H9 (cell line): ENCODE measurements at regions not wholly inside any gene's neighbourhood (a gene's known extent, or its start where the extent isn't known, plus 50 kb on each side); places are given as distances from the start of the nearest gene placed in this dataset.

Experiments used
- DNase-seq: peaks from one replicate; pipeline ENCODE4 v3.0.0-alpha.2; 2017
- H2AFZ ChIP-seq: one replicate; pipeline ENCODE4 v1.6.1; 2013; ENCODE audit warnings: mild to moderate bottlenecking, low read length, control low read depth, moderate library complexity
- H2AK5ac ChIP-seq: 2 replicates; pipeline ENCODE4 v1.6.1; 2013; ENCODE audit warnings: low read length, control low read depth, mixed read lengths; ENCODE audit not compliant: insufficient read length
- H2BK120ac ChIP-seq: one replicate; pipeline ENCODE4 v1.6.1; 2013; ENCODE audit warnings: low read depth, mild to moderate bottlenecking, low read length, control low read depth, inconsistent platforms; ENCODE audit not compliant: poor library complexity, severe bottlenecking
- H2BK12ac ChIP-seq: 2 replicates; pipeline ENCODE4 v1.6.1; 2013; ENCODE audit warnings: low read length, control low read depth, mixed read lengths, low read depth; ENCODE audit not compliant: insufficient read length
- H2BK15ac ChIP-seq: 2 replicates; pipeline ENCODE4 v1.6.1; 2013; ENCODE audit warnings: low read depth, low read length, control low read depth
- H2BK20ac ChIP-seq: one replicate; pipeline ENCODE4 v1.6.1; 2013; ENCODE audit warnings: low read depth, mild to moderate bottlenecking, low read length, control low read depth, inconsistent platforms; ENCODE audit not compliant: poor library complexity, severe bottlenecking
- H2BK5ac ChIP-seq: 2 replicates; pipeline ENCODE4 v1.6.1; 2013; ENCODE audit warnings: low read length, control low read depth, mixed read lengths; ENCODE audit not compliant: insufficient read length
- H3K14ac ChIP-seq: 2 replicates; pipeline ENCODE4 v1.6.1; 2013; ENCODE audit warnings: low read length, control low read depth; ENCODE audit not compliant: insufficient read depth
- H3K18ac ChIP-seq: 2 replicates; pipeline ENCODE4 v1.6.1; 2013; ENCODE audit warnings: low read depth, mild to moderate bottlenecking, mixed read lengths, low read length, control low read depth; ENCODE audit not compliant: insufficient read length
- H3K23ac ChIP-seq: 2 replicates; pipeline ENCODE4 v1.6.1; 2013; ENCODE audit warnings: low read length, control low read depth, mixed read lengths, low read depth; ENCODE audit not compliant: insufficient read length
- H3K23me2 ChIP-seq: 2 replicates; pipeline ENCODE4 v1.6.1; 2013; ENCODE audit warnings: low read depth, mild to moderate bottlenecking, mixed read lengths, low read length, control low read depth; ENCODE audit not compliant: insufficient read length, poor library complexity, severe bottlenecking
- H3K27ac ChIP-seq: 2 replicates; pipeline ENCODE4 v1.5.1; 2013; ENCODE audit warnings: low read length, control low read depth, mixed read lengths, low read depth; ENCODE audit not compliant: insufficient read length
- H3K27me3 ChIP-seq: 2 replicates; pipeline ENCODE4 v1.6.1; 2013; ENCODE audit warnings: low read length, control low read depth, inconsistent platforms; ENCODE audit not compliant: insufficient read depth
- H3K4ac ChIP-seq: 2 replicates; pipeline ENCODE4 v1.6.1; 2013; ENCODE audit warnings: low read depth, mild to moderate bottlenecking, control low read depth, inconsistent platforms, low read length, moderate library complexity
- H3K4me1 ChIP-seq: 2 replicates; pipeline ENCODE4 v1.6.1; 2013; ENCODE audit warnings: low read length, control low read depth, inconsistent platforms; ENCODE audit not compliant: insufficient read depth
- H3K4me2 ChIP-seq: 2 replicates; pipeline ENCODE4 v1.6.1; 2013; ENCODE audit warnings: low read length, control low read depth, mixed read lengths; ENCODE audit not compliant: insufficient read length, insufficient read depth
- H3K56ac ChIP-seq: 2 replicates; pipeline ENCODE4 v1.6.1; 2013; ENCODE audit warnings: low read depth, mild to moderate bottlenecking, mixed read lengths, low read length, control low read depth; ENCODE audit not compliant: insufficient read length
- H3K79me1 ChIP-seq: 2 replicates; pipeline ENCODE4 v1.6.1; 2013; ENCODE audit warnings: low read depth, mild to moderate bottlenecking, moderate library complexity, low read length, control low read depth, inconsistent platforms; ENCODE audit not compliant: insufficient read depth, poor library complexity, severe bottlenecking
- H3K79me2 ChIP-seq: 2 replicates; pipeline ENCODE4 v1.6.1; 2013; ENCODE audit warnings: low read length, control low read depth, inconsistent platforms; ENCODE audit not compliant: insufficient read depth
- H3K9ac ChIP-seq: 2 replicates; pipeline ENCODE4 v1.6.1; 2013; ENCODE audit warnings: low read length, control low read depth, mixed read lengths; ENCODE audit not compliant: insufficient read length; ENCODE audit errors: extremely low read depth
- H3K9me3 ChIP-seq: one replicate; pipeline ENCODE4 v1.6.1; 2013; ENCODE audit warnings: low read depth, low read length, inconsistent platforms; ENCODE audit not compliant: control insufficient read depth
- H3T11ph ChIP-seq: one replicate; pipeline ENCODE4 v1.6.1; 2013; ENCODE audit warnings: mild to moderate bottlenecking, low read length, control low read depth, inconsistent platforms
- H4K20me1 ChIP-seq: one replicate; pipeline ENCODE4 v1.6.1; 2013; ENCODE audit not compliant: control insufficient read depth, insufficient read length, insufficient read depth
- H4K5ac ChIP-seq: 2 replicates; pipeline ENCODE4 v1.6.1; 2013; ENCODE audit warnings: low read depth, mild to moderate bottlenecking, mixed read lengths, low read length, control low read depth; ENCODE audit not compliant: insufficient read length
- H4K8ac ChIP-seq: replicated peaks from 2 replicates; pipeline ENCODE4 v1.6.1; 2013; ENCODE audit warnings: low read length, control low read depth, mixed read lengths, low read depth; ENCODE audit not compliant: insufficient read length
- H4K91ac ChIP-seq: 2 replicates; pipeline ENCODE4 v1.6.1; 2013; ENCODE audit warnings: low read depth, mild to moderate bottlenecking, moderate library complexity, mixed read lengths, low read length, control low read depth; ENCODE audit not compliant: insufficient read length
- H3K27ac Mint-ChIP-seq, 3 experiments: 2 replicates in 2 of 3; 3 replicates in 1 of 3; pipeline ENCODE4 v1.8.0; 2020 to 2021; ENCODE audit warnings: mixed read lengths in 3 of 3, mild to moderate bottlenecking in 1 of 3, moderate library complexity in 1 of 3
- H3K27me3 Mint-ChIP-seq: 2 replicates; pipeline ENCODE4 v1.8.0; 2021; ENCODE audit warnings: low read depth, mild to moderate bottlenecking, moderate library complexity, mixed read lengths
- H3K36me3 Mint-ChIP-seq, 3 experiments: 2 replicates in 2 of 3; 3 replicates in 1 of 3; pipeline ENCODE4 v1.8.0; 2020 to 2021; ENCODE audit warnings: low read depth in 3 of 3, mixed read lengths in 3 of 3; ENCODE audit not compliant: insufficient read depth in 1 of 3
- H3K4me1 Mint-ChIP-seq, 2 experiments: 2 replicates each; pipeline ENCODE4 v1.8.0; 2020; ENCODE audit warnings: mixed read lengths in 2 of 2
- H3K4me3 Mint-ChIP-seq, 2 experiments: 2 replicates in 1 of 2; 3 replicates in 1 of 2; pipeline ENCODE4 v1.8.0; 2020 to 2021; ENCODE audit warnings: mild to moderate bottlenecking in 2 of 2, mixed read lengths in 2 of 2, moderate library complexity in 1 of 2
- H3K9me3 Mint-ChIP-seq, 2 experiments: 2 replicates in 1 of 2; 3 replicates in 1 of 2; pipeline ENCODE4 v1.8.0; 2020; ENCODE audit warnings: mild to moderate bottlenecking in 2 of 2, mixed read lengths in 2 of 2, moderate library complexity in 1 of 2
- WGBS: extraction: QIAGEN DNeasy Blood & Tissue Kit; methylation state at CpG from one replicate; pipeline ENCODE4 v1.1.7; 2013; ENCODE audit warnings: missing lambda C conversion rate, low lambda C conversion rate, mixed read lengths; ENCODE audit not compliant: insufficient read length; ENCODE audit errors: extremely low coverage; 5-methylcytosine and 5-hydroxymethylcytosine counted together
- TF ChIP-seq, protein P1 (sequence below): fragments of 200-600 bp; sonication (generic); conservative IDR thresholded peaks from 3 replicates; pipeline ENCODE4 v1.8.0; 2021; ENCODE audit warnings: antibody characterized with exemption, mild to moderate bottlenecking

DNA sequence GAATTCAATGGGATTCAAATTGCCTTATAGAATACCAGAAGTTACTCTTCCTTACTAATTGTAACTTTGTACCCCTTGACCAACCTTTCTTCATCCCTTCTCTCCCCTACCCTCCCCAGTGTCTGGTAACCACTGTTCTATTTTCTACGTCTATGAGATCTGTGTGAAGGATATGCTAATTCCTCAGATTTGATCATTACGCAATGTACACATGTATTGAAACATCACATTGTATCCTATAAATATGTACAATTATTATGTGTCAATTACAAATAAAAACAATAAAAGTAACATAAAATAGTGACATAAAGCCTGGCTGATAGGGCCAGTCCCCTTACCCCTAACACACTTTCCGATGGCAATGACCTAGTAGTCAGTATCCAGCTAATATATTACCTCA is 95.1 kb upstream of the GRIA3 start:
- no peak overlapping the region for H3K27ac Mint-ChIP-seq
- no peak overlapping the region for H3K4me3 Mint-ChIP-seq
- Histone ChIP-seq H3K4ac (no peak overlapping the region), H2BK120ac (no peak overlapping the region), H3T11ph (no peak overlapping the region), H3K23me2 (no peaks in the 10 kb centered on the region), H4K5ac (no peak overlapping the region), H2BK12ac (no peak overlapping the region), H3K79me2 (no peaks in the 10 kb centered on the region), H3K79me1 (no peaks in the 10 kb centered on the region), H3K23ac (no peak overlapping the region), H3K9ac (no peak overlapping the region), H2BK15ac (no peak overlapping the region), H3K4me1 (peaks cover 3% of the 10 kb centered on the region; the same call in 1 of the 2 replicates), H3K4me2 (no peak overlapping the region), H2AFZ (no peak overlapping the region), H2BK5ac (no peak overlapping the region), H4K20me1 (no peaks in the 10 kb centered on the region), H3K56ac (no peak overlapping the region), H2AK5ac (no peak overlapping the region), H4K8ac (no peak overlapping the region), H3K18ac (no peak overlapping the region), H4K91ac (no peak overlapping the region), H3K14ac (no peak overlapping the region), H2BK20ac (no peak overlapping the region), H3K27me3 (no peaks in the 10 kb centered on the region), H3K9me3 (peaks cover 13% of the 10 kb centered on the region), H3K27ac (no peak overlapping the region)
- no peak for DNase-seq
- WGBS, result no CpG with 5 or more reads among the region's 3 CpGs
- TF ChIP-seq, protein P1, sequence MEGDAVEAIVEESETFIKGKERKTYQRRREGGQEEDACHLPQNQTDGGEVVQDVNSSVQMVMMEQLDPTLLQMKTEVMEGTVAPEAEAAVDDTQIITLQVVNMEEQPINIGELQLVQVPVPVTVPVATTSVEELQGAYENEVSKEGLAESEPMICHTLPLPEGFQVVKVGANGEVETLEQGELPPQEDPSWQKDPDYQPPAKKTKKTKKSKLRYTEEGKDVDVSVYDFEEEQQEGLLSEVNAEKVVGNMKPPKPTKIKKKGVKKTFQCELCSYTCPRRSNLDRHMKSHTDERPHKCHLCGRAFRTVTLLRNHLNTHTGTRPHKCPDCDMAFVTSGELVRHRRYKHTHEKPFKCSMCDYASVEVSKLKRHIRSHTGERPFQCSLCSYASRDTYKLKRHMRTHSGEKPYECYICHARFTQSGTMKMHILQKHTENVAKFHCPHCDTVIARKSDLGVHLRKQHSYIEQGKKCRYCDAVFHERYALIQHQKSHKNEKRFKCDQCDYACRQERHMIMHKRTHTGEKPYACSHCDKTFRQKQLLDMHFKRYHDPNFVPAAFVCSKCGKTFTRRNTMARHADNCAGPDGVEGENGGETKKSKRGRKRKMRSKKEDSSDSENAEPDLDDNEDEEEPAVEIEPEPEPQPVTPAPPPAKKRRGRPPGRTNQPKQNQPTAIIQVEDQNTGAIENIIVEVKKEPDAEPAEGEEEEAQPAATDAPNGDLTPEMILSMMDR, result no peak
- peaks cover 8 to 67% of the 10 kb centered on the region in 2 experiments for H3K9me3 Mint-ChIP-seq
- H3K27me3 Mint-ChIP-seq, result peaks cover 1% of the 10 kb centered on the region
- H3K36me3 Mint-ChIP-seq, result peaks cover 0 to 7% (median 7%) of the 10 kb centered on the region in 3 experiments; a peak in 4 of 7 replicates
- H3K4me1 Mint-ChIP-seq, result peaks cover 24 to 26% of the 10 kb centered on the region in 2 experiments
